NCI-H2171 treated with DMSO at 0.1 percent for 48 hours (cell line): ENCODE measurements at regions not wholly inside any gene's neighbourhood (a gene's known extent, or its start where the extent isn't known, plus 50 kb on each side); places are given as distances from the start of the nearest gene placed in this dataset.

Experiments used
- DNase-seq: peaks from one replicate; lab custom pipeline; 2025; lab: John Stamatoyannopoulos, UW

DNA sequence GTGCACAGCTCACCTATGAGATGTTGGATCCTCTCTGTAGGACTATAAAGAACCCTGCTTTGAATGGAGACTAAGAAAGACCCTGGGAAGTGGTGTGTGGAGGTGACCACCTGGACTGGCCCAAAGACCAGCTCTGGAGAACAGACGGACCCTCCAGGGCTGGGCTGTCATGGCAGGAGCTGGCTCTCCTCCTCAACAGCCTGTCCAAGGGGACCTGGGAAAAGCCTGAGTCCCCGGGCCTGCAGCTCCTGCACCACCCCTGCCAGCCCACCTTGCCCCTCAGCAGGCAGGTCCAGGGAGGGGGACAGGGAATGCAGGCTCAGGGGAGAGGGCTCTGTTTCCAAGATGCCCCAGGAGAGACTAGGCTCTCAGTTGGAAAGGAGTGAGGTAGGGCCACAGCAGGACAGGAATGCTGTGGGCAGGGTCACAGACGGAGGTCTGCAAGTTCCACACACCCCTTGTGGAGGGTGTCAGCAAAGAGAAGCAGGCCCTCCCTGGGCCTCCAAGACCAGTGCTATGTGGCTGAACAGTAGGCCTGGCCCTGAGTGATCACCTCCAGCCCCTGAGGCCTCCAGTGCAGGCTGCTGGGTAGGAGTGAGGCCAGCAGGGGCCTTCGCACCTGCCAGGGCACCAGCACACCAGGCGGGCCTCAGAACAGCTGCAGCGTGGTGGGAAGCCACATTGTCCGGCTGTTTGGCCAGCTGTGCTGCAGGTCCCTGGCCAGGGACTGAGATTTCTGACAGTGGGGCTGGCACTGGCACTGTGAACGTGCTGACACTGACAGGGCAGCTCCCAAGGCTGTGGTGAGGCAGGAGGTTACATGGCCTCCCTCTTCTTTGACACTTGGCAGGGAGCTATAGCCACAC is 86.4 kb upstream of the OTOS start:
- DNase-seq: no peak

GRCh38 chr2:240227538-240228428 is 87.3 kb upstream of the OTOS start:
- DNase-seq: no peak

DNA sequence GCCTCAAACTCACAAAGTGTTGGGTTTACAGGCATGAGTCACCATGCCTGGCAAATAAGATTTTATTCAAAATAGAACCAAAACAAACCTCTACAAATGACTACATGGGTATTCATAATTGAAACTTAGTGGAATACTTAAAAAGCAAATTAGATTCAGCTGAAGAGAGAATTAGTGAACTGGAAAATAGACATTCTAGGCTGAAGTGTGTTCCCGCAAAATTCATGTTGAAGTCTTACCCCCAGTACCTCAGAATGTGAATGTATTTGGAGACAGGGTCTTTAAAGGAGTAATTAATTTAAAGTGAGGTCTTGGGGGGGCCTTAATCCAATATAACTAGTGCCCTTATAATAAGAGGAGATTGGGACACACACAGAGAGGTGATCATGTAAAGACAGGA is 88.5 kb upstream of the OTOS start:
- no peak for DNase-seq

DNA sequence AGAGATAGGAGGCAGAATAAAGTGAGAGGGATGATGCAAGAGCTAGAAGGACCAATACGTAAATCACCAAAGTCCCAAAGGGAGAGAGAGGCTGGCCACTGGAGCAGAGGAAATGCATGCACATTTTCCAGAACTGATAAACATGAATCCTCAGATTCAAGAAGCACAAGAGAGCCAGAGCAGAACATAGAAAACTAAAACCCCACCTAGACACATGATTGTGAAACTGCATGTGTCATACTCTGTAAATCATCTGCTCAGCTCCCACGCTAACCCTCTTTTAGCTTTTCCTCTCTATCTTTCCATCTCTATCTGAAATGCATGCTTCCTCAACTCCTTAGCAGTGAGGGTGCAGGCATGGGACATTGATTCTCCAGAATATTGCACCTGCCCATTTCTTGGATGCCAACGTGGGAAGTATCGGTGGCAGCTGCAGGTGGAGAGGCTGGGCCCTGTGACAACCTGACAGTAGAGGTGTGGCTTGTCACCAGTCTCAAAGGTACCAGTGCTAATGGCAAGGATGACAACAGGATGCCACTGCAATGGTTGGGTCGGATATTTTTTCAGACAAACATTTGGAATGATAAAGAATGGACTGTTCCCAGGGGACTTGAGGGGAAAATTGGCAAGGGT is 89.3 kb upstream of the OTOS start:
- no peak for DNase-seq

DNA sequence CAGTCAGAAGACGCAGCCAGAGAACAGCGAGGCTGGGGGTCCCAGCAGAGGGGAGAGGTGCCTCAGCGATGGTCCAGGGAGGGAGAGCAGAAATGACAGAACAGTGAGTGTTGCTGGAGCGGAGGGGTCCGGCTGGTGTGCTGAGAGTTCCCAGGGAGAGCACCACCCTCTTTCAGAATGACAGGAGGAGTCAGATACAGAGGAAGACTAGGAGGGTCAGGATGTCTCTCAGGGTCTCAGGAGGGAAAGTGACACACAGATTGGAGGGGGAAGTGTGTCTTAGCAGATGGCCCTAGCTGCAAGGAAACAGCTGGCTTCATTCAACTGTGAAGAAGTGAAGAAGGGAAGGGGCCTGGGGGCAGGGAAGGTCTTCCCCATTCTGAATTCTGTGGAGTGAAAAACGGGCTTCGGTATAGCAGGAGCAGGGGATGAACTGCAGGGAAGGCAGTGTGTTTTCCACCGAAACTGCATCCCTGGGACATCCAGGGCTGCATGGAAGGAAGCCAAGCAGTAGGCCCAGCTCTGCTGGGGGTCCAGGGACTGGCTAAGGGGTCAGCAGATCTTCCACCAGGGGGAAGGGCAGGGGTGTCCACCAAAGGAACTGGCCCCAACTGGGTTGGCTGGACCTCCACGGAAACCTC is 90.0 kb upstream of the OTOS start:
- peak; percentile 11 for DNase-seq

DNA sequence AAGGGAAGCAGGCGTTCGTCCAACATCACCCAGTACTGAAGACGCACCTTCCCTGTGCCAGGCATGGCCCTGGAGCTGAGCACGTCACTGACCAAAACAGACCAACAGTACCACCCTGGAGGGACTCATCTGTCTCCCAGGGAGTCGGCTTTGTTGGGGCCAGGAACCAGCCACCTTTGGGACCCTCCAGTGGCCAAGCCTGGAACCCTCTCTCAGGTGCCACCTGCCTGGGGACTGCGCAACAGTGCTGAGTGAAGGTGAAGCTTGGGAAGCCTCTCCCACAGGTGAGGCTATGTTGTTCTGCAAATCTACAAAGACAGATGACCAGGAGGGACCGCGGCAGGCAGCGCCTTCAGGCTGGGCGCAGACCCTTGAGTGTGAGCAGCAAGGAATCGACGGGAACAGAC is 91.4 kb upstream of the OTOS start:
- no peak for DNase-seq

- DNase-seq: no peak
Measured at GRCh38 chr2:240232264-240232915, 91.9 kb upstream of the OTOS start.

- no peak for DNase-seq
Measured at GRCh38 chr2:240232961-240233884, 92.8 kb upstream of the OTOS start.

DNA sequence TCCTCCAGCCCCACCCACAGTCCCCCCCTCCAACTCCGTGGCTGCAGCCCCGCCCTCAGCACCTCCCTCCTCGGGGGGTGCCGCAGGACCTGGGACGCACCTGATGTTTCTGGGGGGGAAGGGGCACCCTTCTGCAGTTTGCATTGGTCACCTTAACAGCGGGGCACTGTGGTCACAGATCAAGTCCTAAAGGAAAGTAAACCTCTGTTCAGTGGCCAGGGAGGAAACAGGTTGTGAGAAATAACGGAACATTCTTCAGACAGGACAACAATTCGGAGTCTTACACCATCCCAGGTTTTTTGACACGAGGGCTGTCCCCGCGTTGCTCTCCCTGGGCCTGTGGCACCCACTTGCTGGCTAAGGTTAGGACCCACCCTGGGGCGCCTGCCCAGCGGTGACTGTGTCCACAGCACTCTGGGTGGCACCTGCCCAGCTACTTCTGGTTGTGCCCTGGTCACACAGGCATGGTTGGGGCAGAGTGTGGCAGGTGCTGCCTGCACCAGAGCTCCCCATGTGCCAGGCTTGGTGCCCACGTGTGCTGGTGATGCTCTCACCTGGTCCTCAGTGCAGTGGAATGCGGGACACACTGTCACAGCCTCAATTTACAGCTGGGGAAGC is 93.5 kb upstream of the OTOS start:
- DNase-seq: no peak

- DNase-seq: no peak
Measured at GRCh38 chr2:240234503-240234951, 94.1 kb upstream of the OTOS start.

DNA sequence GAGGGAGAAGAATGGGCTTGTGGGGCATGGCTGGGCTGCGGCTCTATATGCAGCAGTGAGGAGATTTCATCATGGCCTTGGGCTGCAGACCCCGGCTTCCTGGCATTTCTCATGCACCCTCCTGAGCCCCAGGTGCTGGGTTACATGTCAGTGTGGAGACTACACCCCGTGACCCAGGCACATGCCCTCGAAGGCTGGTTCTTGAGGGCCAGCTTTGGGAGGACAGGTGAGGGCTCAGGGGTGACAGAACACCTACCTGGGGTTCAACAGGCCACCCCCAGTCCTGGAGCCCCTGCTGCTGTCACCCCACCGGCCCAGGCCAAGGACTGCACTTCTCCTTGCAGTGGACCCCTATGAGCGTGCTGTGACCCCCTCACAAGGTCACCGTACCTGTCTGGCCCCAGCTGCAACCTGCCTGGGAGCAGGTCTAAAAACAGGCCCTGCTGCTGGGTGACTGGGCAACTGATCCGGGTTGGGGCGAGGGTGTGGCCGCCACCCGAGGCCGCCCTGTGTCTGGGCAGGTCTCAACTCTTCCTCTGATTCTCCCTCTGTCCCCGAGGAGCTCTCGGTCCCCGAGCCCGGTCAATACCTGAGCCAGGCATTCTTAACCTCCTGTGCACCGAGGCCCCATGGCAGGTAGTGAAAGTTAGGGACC is 94.8 kb upstream of the OTOS start:
- DNase-seq: no peak

DNA sequence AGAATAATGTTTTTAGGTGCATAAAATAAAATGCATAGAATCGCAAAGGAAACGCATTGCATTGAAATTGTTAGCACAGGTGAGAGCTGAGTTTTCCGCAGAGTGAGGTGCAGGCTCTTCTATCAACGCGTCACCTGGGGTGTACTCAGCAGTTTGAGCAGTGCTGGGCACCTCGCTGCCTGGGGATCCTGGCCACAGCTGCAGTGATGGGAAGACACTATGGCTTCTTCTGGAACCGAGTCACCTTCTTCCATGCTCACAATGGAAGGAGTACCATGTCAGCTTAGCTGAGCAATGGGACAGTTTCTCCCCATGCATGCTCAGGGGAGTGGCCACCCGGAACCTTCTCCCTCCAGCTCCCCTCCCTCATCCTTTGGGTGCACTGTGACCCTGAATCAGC is 95.4 kb upstream of the OTOS start:
- no peak for DNase-seq

- DNase-seq: peak; percentile 46
Measured at GRCh38 chr2:240236217-240237111, 96.0 kb upstream of the OTOS start.

DNA sequence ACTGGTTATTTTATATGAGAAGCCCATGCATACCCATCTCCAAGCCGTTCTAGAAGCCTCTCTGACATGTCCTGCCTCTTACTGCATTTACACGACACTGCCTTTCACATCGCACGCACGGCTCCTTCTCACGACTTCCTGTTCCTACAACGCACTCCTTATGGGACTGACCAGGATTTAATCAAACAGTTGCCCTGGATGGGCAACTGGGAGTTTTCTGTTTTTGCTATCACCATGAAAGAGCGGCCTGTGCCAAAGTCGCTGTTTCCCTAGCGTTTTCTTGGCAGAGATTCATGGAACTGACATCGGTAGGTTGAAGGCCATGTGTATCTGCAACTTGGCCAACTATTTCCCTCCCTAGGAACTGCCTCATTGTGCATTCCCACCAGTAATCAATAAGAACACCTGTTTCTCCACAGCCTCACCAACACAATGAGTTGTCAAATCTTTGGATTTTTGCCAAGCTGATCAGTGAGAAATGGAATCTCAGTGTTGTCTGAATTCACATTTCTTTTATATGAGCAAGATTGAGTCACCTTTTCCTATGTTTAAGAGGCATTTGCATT is 97.2 kb upstream of the OTOS start:
- no peak for DNase-seq

- DNase-seq: no peak
Measured at GRCh38 chr2:240238201-240238600, 97.7 kb upstream of the OTOS start.

DNA sequence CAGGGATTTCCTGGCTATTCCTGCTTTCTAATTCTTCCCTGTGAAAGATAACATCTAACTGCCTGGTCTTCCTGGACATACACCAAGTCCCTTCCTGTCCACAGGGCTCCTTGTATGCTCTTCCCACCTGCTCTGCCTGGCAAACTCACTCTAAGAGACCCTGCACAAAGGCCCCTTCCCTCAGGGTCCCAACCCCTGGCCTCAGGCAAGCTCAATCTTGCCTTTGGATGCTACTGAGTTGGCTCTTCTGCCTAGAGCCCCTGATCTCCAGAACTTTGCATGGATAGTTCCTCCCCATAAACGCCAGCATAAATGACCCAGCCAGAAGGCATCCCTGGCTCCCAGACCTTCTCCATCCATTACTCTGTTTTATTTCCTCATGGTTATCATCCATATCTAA is 98.3 kb upstream of the OTOS start:
- no peak for DNase-seq

GRCh38 chr2:240239325-240239724 is 98.9 kb upstream of the OTOS start:
- no peak for DNase-seq
